A673 (cell line): ENCODE measurements at regions not wholly inside any gene's neighbourhood (a gene's known extent, or its start where the extent isn't known, plus 50 kb on each side); places are given as distances from the start of the nearest gene placed in this dataset.

Source experiments
- BruUV-seq: library from RNA; stranded (reverse); fragments of 400-500 nt; replicated peaks from 2 replicates; lab custom pipeline; 2021; lab: Mats Ljungman, UMichigan
- CTCF ChIA-PET: fragments of 300-600 bp; sonication (Branson Sonifier 250); formaldehyde crosslinking; loops from one replicate; lab custom pipeline; 2022; ENCODE audit warnings: antibody characterized with exemption; lab: Charles Lee
- POLR2A ChIA-PET: fragments of 300-600 bp; sonication (Branson Sonifier 250); formaldehyde crosslinking; loops from one replicate; lab custom pipeline; 2022; ENCODE audit warnings: antibody characterized with exemption; ENCODE audit not compliant: low non-redundant PET; lab: Charles Lee
- DNase-seq: peaks from one replicate; pipeline ENCODE4 v3.0.0-alpha.2; 2015; ENCODE audit warnings: low spot score
- H3K27ac ChIP-seq: fragments of 200-600 bp; sonication (generic); 2 replicates; pipeline ENCODE4 v1.5.1; 2016; ENCODE audit warnings: mixed run types, low read depth, mild to moderate bottlenecking, mixed read lengths, antibody characterized with exemption, low read length; ENCODE audit not compliant: poor library complexity, severe bottlenecking
- H3K27me3 ChIP-seq: fragments of 200-600 bp; sonication (generic); replicated peaks from 2 replicates; pipeline ENCODE4 v1.6.1; 2017; ENCODE audit warnings: mixed run types, low read depth, mild to moderate bottlenecking, mixed read lengths, antibody characterized with exemption, low read length; ENCODE audit not compliant: insufficient read depth, poor library complexity
- H3K36me3 ChIP-seq: fragments of 200-600 bp; sonication (generic); 2 replicates; pipeline ENCODE4 v1.6.1; 2016; ENCODE audit warnings: mixed run types, mild to moderate bottlenecking, mixed read lengths, antibody characterized with exemption, low read length; ENCODE audit not compliant: insufficient read depth, poor library complexity, severe bottlenecking
- H3K4me1 ChIP-seq: fragments of 200-600 bp; sonication (generic); 2 replicates; pipeline ENCODE4 v1.6.1; 2017; ENCODE audit warnings: mixed run types, mild to moderate bottlenecking, mixed read lengths, antibody characterized with exemption, low read length; ENCODE audit not compliant: insufficient read depth, poor library complexity, severe bottlenecking
- H3K4me3 ChIP-seq: fragments of 200-600 bp; sonication (generic); 2 replicates; pipeline ENCODE4 v1.5.1; 2016; ENCODE audit warnings: low read depth, mixed run types, mild to moderate bottlenecking, mixed read lengths, low read length; ENCODE audit not compliant: poor library complexity, severe bottlenecking
- H3K9me3 ChIP-seq: fragments of 200-600 bp; sonication (generic); 2 replicates; pipeline ENCODE4 v1.6.1; 2016; ENCODE audit warnings: mixed run types, low read depth, mild to moderate bottlenecking, mixed read lengths, antibody characterized with exemption, low read length; ENCODE audit not compliant: poor library complexity, severe bottlenecking
- CTCF ChIP-seq: fragments of 300-800, 200-600 bp; sonication (generic); conservative IDR thresholded peaks from 2 replicates; pipeline ENCODE4 v1.5.1; 2017; ENCODE audit warnings: low read depth, mild to moderate bottlenecking, antibody characterized with exemption, low read length, moderate library complexity, mixed read lengths
- EZH2 ChIP-seq: fragments of 200-600 bp; sonication (generic); IDR thresholded peaks from 2 replicates; pipeline ENCODE4 v1.6.1; 2017; ENCODE audit warnings: borderline replicate concordance, low read depth, mild to moderate bottlenecking, mixed read lengths, antibody characterized with exemption, low read length; ENCODE audit not compliant: poor library complexity, severe bottlenecking
- intact Hi-C: fragments of 100-400 bp; cut with micrococcal nuclease; formaldehyde crosslinking; loops from one replicate; pipeline ENCODE4 v1.10.0; 2022; ENCODE audit not compliant: unreplicated experiment

DNA sequence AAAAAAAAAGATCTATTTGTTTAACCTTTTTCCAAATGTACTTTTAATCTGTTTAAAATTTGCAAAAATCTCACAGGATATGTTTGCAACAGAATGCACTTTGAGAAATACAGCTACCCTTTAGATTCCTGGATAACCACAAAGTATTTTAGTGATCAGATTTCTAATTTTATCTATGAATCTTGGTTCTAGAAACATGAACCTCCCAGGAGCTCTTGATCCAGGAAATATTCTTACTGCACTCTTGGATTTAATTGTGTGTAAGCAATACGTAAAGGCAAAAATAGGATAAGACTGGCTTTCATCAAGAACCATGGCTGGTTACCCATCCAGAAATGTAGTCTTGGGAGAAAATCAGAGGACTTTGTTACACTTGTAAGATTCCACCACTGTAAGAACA is 1581.8 kb upstream of the WWC1 start:
- ChIA-PET POLR2A (no interaction called here), CTCF (no interaction called here)
- no peak for TF ChIP-seq EZH2
- TF ChIP-seq CTCF = no peak
- Histone ChIP-seq H3K27me3 (peaks cover 4% of the 10 kb centered on the region), H3K4me1 (no peaks in the 10 kb centered on the region), H3K36me3 (no peaks in the 10 kb centered on the region), H3K4me3 (no peak overlapping the region), H3K9me3 (no peaks in the 10 kb centered on the region), H3K27ac (no peak overlapping the region)
- DNase-seq = no peak
- intact Hi-C loops = no loop called here
- no TSS peak for BruUV-seq

- Histone ChIP-seq H3K4me3 (no peak overlapping the region), H3K9me3 (no peaks in the 10 kb centered on the region), H3K36me3 (no peaks in the 10 kb centered on the region), H3K27ac (no peak overlapping the region), H3K27me3 (peaks cover 4% of the 10 kb centered on the region), H3K4me1 (no peaks in the 10 kb centered on the region)
- TF ChIP-seq EZH2 (no peak), CTCF (no peak)
- ChIA-PET CTCF (no interaction called here), POLR2A (no interaction called here)
- intact Hi-C loops = no loop called here
- DNase-seq = no peak
- no TSS peak for BruUV-seq
These were observed 1581.2 kb upstream of the WWC1 start for GRCh38 chr5:166710271-166710670.

DNA sequence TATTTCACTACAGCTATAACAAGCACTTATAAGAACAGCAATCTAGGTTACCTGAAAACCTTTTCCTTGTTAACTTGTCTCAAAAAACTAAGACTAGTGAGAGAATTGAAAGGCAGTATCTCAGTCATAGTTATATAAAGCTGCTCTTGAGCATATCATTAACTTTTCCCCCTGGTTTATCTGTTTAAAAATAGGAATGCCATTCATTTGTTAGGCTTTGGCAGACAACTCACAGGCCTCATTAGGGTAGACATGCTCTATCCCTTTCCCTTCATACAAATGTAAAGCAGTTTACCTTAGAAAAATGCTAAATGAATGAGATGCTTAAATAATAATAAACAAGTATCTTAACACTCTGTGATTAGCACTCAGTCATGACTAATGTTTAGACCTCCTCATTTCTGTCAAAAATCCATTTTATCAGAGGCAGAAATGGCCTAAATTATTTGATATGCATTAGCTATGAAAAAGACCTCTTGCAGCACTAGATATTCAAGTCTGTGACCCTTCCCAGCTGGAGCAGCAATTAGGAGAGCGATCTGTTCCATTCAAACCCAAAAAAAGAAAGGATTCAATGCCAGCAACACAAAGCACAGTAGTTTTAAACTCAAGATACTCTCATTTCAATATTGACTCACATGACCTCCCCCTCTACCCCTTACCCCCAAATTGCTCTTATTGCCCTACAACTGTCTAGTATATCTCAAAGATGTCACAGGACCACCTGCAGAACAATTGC is 1578.8 kb upstream of the WWC1 start:
- no TSS peak for BruUV-seq
- DNase-seq = no peak
- H3K36me3 ChIP-seq = no peaks in the 10 kb centered on the region
- POLR2A ChIA-PET = no interaction called here
- no peaks in the 10 kb centered on the region for H3K9me3 ChIP-seq
- no peaks in the 10 kb centered on the region for H3K4me1 ChIP-seq
- intact Hi-C loops = no loop called here
- no peak for TF ChIP-seq EZH2
- TF ChIP-seq CTCF = no peak
- CTCF ChIA-PET = no interaction called here
- no peaks in the 10 kb centered on the region for H3K27me3 ChIP-seq
- no peak overlapping the region for H3K27ac ChIP-seq
- H3K4me3 ChIP-seq = no peak overlapping the region
